ENCODE measurements at regions not wholly inside any gene's neighbourhood (a gene's known extent, or its start where the extent isn't known, plus 50 kb on each side); places are given as distances from the start of the nearest gene placed in this dataset.

GRCh38 chr14:87667659-87668058 is 325.3 kb downstream of the GALC start:
- peaks cover 3% of the 10 kb centered on the region for H3K9me3 ChIP-seq (replicated peaks; ENCODE audit: control insufficient read depth, insufficient read depth, low read length)
- no peak for DNase-seq (ENCODE audit: low read depth, low spot score)
- H3K9me1 ChIP-seq (replicated peaks; ENCODE audit: control insufficient read depth, extremely low read depth, insufficient read depth, low read length) = no peaks in the 10 kb centered on the region
- no peak overlapping the region for H3K4me2 ChIP-seq (ENCODE audit: insufficient read depth, low read length)
- H3K36me3 ChIP-seq (ENCODE audit: control insufficient read depth in 2 of 2, extremely low read depth in 1 of 2, insufficient read depth in 2 of 2, low read length in 2 of 2) = no peaks in the 10 kb centered on the region
- H3K4me3 ChIP-seq (replicated peaks in 1 of 3; ENCODE audit: insufficient read depth in 1 of 3, low read depth in 1 of 3, low read length in 3 of 3) = no peak overlapping the region
- no peaks in the 10 kb centered on the region for H3K79me2 ChIP-seq (ENCODE audit: control insufficient read depth, insufficient read depth, low read length)
- POLR2A ChIA-PET = no interaction called here
- H3K27me3 ChIP-seq (ENCODE audit: control insufficient read depth in 2 of 2, insufficient read depth in 2 of 2, low read length in 2 of 2) = no peaks in the 10 kb centered on the region
- no peak overlapping the region for H3K27ac ChIP-seq (ENCODE audit: insufficient read depth, low read depth, low read length)
- H3K9ac ChIP-seq (replicated peaks; ENCODE audit: extremely low read depth, insufficient read depth, low read length) = no peak overlapping the region
- FAIRE-seq = no peak
- H3K4me1 ChIP-seq (ENCODE audit: control insufficient read depth, extremely low read depth, insufficient read depth, low read length) = no peaks in the 10 kb centered on the region
- H2AFZ ChIP-seq (ENCODE audit: low read depth, low read length) = no peak overlapping the region
- CTCF ChIA-PET = no interaction called here
- intact Hi-C loops (cut with micrococcal nuclease) (no loop called here), dilution Hi-C loops (cut with MboI; ENCODE audit: extremely low pct_ligation_motif_present, low sequenced_read_pairs) (no loop called here)
- no peak for TF ChIP-seq POLR2A (IDR thresholded peaks at IDR 0.05; ENCODE audit: low read depth, low read length)
- H4K20me1 ChIP-seq (replicated peaks; ENCODE audit: control insufficient read depth, extremely low read depth, insufficient read depth, low read length) = no peaks in the 10 kb centered on the region
- BruUV-seq (replicated peaks) = no TSS peak

DNA sequence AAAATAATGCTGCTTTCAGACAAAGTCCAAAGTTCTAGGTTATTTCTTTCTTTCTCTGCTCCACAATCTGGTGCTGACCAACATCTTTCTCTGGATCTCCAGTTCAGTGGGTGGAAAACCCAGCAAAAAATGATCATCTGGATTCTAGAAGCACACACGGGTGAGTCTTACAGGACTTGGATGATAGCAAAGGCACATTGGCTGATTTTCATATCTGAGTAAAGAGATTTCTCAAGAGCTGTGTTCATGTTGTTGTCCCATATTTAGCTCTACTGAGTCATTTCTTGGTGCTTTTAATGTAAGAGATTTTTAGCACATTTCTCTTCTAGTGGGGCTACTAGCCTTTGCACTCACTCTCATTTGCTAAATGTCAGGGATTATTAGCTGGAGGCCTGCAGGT is 336.7 kb downstream of the GALC start:
- no TSS peak for BruUV-seq (replicated peaks)
- Histone ChIP-seq H3K36me3 (ENCODE audit: control insufficient read depth in 2 of 2, extremely low read depth in 1 of 2, insufficient read depth in 2 of 2, low read length in 2 of 2) (no peaks in the 10 kb centered on the region), H3K4me1 (ENCODE audit: control insufficient read depth, extremely low read depth, insufficient read depth, low read length) (no peaks in the 10 kb centered on the region), H3K27me3 (ENCODE audit: control insufficient read depth in 2 of 2, insufficient read depth in 2 of 2, low read length in 2 of 2) (no peaks in the 10 kb centered on the region), H3K4me2 (ENCODE audit: insufficient read depth, low read length) (no peak overlapping the region), H3K9ac (replicated peaks; ENCODE audit: extremely low read depth, insufficient read depth, low read length) (no peak overlapping the region), H3K9me3 (replicated peaks; ENCODE audit: control insufficient read depth, insufficient read depth, low read length) (no peaks in the 10 kb centered on the region), H4K20me1 (replicated peaks; ENCODE audit: control insufficient read depth, extremely low read depth, insufficient read depth, low read length) (no peaks in the 10 kb centered on the region), H3K27ac (ENCODE audit: insufficient read depth, low read depth, low read length) (no peak overlapping the region), H3K4me3 (replicated peaks in 1 of 3; ENCODE audit: insufficient read depth in 1 of 3, low read depth in 1 of 3, low read length in 3 of 3) (no peak overlapping the region), H3K9me1 (replicated peaks; ENCODE audit: control insufficient read depth, extremely low read depth, insufficient read depth, low read length) (no peaks in the 10 kb centered on the region), H3K79me2 (ENCODE audit: control insufficient read depth, insufficient read depth, low read length) (no peaks in the 10 kb centered on the region), H2AFZ (ENCODE audit: low read depth, low read length) (no peak overlapping the region)
- no peak for DNase-seq (ENCODE audit: low read depth, low spot score)
- FAIRE-seq = no peak
- ChIA-PET POLR2A (no interaction called here), CTCF (no interaction called here)
- intact Hi-C loops (cut with micrococcal nuclease) = no loop called here
- TF ChIP-seq JUN (IDR thresholded peaks at IDR 0.05; ENCODE audit: borderline replicate concordance, insufficient read depth, insufficient read length, low read depth) (no peak), GATA2 (IDR thresholded peaks at IDR 0.05; ENCODE audit: insufficient read depth, insufficient read length, low read depth, low read length) (no peak), MAX (IDR thresholded peaks at IDR 0.05; ENCODE audit: insufficient read depth, insufficient read length) (no peak), FOS (IDR thresholded peaks at IDR 0.05; ENCODE audit: borderline replicate concordance, insufficient read depth, low read length) (no peak), POLR2A (IDR thresholded peaks at IDR 0.05; ENCODE audit: low read depth, low read length) (no peak), EZH2 (IDR thresholded peaks at IDR 0.05; ENCODE audit: borderline replicate concordance, low read depth, low read length, severe bottlenecking) (no peak)
- TF ChIP-seq, protein P1, sequence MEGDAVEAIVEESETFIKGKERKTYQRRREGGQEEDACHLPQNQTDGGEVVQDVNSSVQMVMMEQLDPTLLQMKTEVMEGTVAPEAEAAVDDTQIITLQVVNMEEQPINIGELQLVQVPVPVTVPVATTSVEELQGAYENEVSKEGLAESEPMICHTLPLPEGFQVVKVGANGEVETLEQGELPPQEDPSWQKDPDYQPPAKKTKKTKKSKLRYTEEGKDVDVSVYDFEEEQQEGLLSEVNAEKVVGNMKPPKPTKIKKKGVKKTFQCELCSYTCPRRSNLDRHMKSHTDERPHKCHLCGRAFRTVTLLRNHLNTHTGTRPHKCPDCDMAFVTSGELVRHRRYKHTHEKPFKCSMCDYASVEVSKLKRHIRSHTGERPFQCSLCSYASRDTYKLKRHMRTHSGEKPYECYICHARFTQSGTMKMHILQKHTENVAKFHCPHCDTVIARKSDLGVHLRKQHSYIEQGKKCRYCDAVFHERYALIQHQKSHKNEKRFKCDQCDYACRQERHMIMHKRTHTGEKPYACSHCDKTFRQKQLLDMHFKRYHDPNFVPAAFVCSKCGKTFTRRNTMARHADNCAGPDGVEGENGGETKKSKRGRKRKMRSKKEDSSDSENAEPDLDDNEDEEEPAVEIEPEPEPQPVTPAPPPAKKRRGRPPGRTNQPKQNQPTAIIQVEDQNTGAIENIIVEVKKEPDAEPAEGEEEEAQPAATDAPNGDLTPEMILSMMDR (IDR thresholded peaks at IDR 0.05; ENCODE audit: extremely low read depth in 1 of 2, insufficient read depth in 1 of 2, low read depth in 1 of 2, low read length in 2 of 2) = no peak
- dilution Hi-C loops (cut with MboI; ENCODE audit: extremely low pct_ligation_motif_present, low sequenced_read_pairs) = no loop called here
